Liver (tissue), 8 donors: ENCODE measurements at regions not wholly inside any gene's neighbourhood (a gene's known extent, or its start where the extent isn't known, plus 50 kb on each side); places are given as distances from the start of the nearest gene placed in this dataset.

Experiments used
- DNase-seq: peaks from one replicate; pipeline ENCODE4 v3.0.0-alpha.2; 2017; ENCODE audit warnings: low spot score
- H3K27ac ChIP-seq, 2 donors: one replicate each; pipeline ENCODE4 v1.7.0; 2013; ENCODE audit warnings: inconsistent platforms in 2 of 2, low read length in 2 of 2, control low read depth in 1 of 2, low read depth in 1 of 2, mild to moderate bottlenecking in 1 of 2
- H3K27me3 ChIP-seq, 4 donors: one replicate each; pipeline versions ENCODE4 v1.6.1 to v1.7.0; 2013; ENCODE audit warnings: low read length in 3 of 4, inconsistent platforms in 1 of 4, mild to moderate bottlenecking in 1 of 4, moderate library complexity in 1 of 4; ENCODE audit not compliant: control insufficient read depth in 4 of 4, insufficient read depth in 4 of 4
- H3K36me3 ChIP-seq, 4 donors: one replicate each; pipeline versions ENCODE4 v1.6.1 to v1.7.0; 2013; ENCODE audit warnings: low read length in 3 of 4, mild to moderate bottlenecking in 3 of 4, low read depth in 1 of 4, moderate library complexity in 1 of 4; ENCODE audit not compliant: control insufficient read depth in 4 of 4, insufficient read depth in 3 of 4
- H3K4me1 ChIP-seq, 4 donors: one replicate each; pipeline versions ENCODE4 v1.6.1 to v1.7.0; 2013; ENCODE audit warnings: low read length in 3 of 4, mild to moderate bottlenecking in 3 of 4, moderate library complexity in 1 of 4; ENCODE audit not compliant: control insufficient read depth in 4 of 4, insufficient read depth in 4 of 4
- H3K4me3 ChIP-seq, 3 donors: one replicate each; pipeline versions ENCODE4 v1.6.1 to v1.7.0; 2013; ENCODE audit warnings: low read length in 3 of 3, control low read depth in 1 of 3, low read depth in 1 of 3, mild to moderate bottlenecking in 1 of 3
- H3K9ac ChIP-seq, 2 donors: one replicate each; pipeline ENCODE4 v1.7.0; 2013; ENCODE audit warnings: low read length in 2 of 2, mild to moderate bottlenecking in 2 of 2, moderate library complexity in 2 of 2, control low read depth in 1 of 2, low read depth in 1 of 2
- H3K9me3 ChIP-seq, 4 donors: one replicate each; pipeline versions ENCODE4 v1.6.1 to v1.7.0; 2013; ENCODE audit warnings: low read length in 3 of 4; ENCODE audit not compliant: control insufficient read depth in 4 of 4
- EGR1 ChIP-seq, 2 donors: IDR thresholded peaks; 2 replicates each; pipeline ENCODE4 v1.6.1; 2016 to 2018; ENCODE audit warnings: antibody characterized with exemption in 2 of 2, low read depth in 2 of 2
- FOXA1 ChIP-seq: IDR thresholded peaks from 2 replicates; pipeline ENCODE4 v1.6.1; 2016; ENCODE audit warnings: antibody characterized with exemption
- FOXA2 ChIP-seq: IDR thresholded peaks from 2 replicates; pipeline ENCODE4 v1.6.1; 2016; ENCODE audit warnings: antibody characterized with exemption
- GABPA ChIP-seq, 2 donors: IDR thresholded peaks in 1 of 2; conservative IDR thresholded peaks in 1 of 2; 2 replicates each; pipeline ENCODE4 v1.6.1; 2016; ENCODE audit warnings: antibody characterized with exemption in 2 of 2, mild to moderate bottlenecking in 1 of 2, moderate library complexity in 1 of 2
- HNF4A ChIP-seq, 2 donors: conservative IDR thresholded peaks; 2 replicates each; pipeline ENCODE4 v1.6.1; 2016; ENCODE audit warnings: antibody characterized with exemption in 2 of 2, mild to moderate bottlenecking in 2 of 2
- HNF4G ChIP-seq: IDR thresholded peaks from 2 replicates; pipeline ENCODE4 v1.6.1; 2016; ENCODE audit warnings: antibody characterized with exemption
- JUND ChIP-seq, 2 donors: IDR thresholded peaks; 2 replicates each; pipeline ENCODE4 v1.6.1; 2016; ENCODE audit warnings: antibody characterized with exemption in 2 of 2
- NR2F2 ChIP-seq: IDR thresholded peaks from 2 replicates; pipeline ENCODE4 v1.6.1; 2016; ENCODE audit warnings: antibody characterized with exemption
- RAD21 ChIP-seq, 2 donors: IDR thresholded peaks; 2 replicates each; pipeline ENCODE4 v1.6.1; 2016; ENCODE audit warnings: antibody characterized with exemption in 2 of 2, mild to moderate bottlenecking in 2 of 2
- RXRA ChIP-seq, 2 donors: IDR thresholded peaks; 2 replicates each; pipeline ENCODE4 v1.6.1; 2017 to 2018; ENCODE audit warnings: antibody characterized with exemption in 2 of 2, mild to moderate bottlenecking in 1 of 2
- SP1 ChIP-seq: IDR thresholded peaks from 2 replicates; pipeline ENCODE4 v1.6.1; 2018; ENCODE audit warnings: antibody characterized with exemption, mild to moderate bottlenecking
- TAF1 ChIP-seq: conservative IDR thresholded peaks from 2 replicates; pipeline ENCODE4 v1.6.1; 2016; ENCODE audit warnings: antibody characterized with exemption, mild to moderate bottlenecking
- YY1 ChIP-seq: IDR thresholded peaks from 2 replicates; pipeline ENCODE4 v1.6.1; 2016; ENCODE audit warnings: antibody characterized with exemption, mild to moderate bottlenecking
- ZBTB33 ChIP-seq: IDR thresholded peaks from 2 replicates; pipeline ENCODE4 v1.6.1; 2016; ENCODE audit warnings: antibody characterized with exemption
- WGBS: extraction: QIAGEN DNeasy Blood & Tissue Kit; methylation state at CpG from one replicate; pipeline ENCODE4 v1.1.7; 2013; 5-methylcytosine and 5-hydroxymethylcytosine counted together
- TF ChIP-seq, protein P1 (sequence below): IDR thresholded peaks from 2 replicates; pipeline ENCODE4 v1.6.1; 2016; ENCODE audit warnings: antibody characterized with exemption
- TF ChIP-seq, protein P2 (sequence below): fragments of 150-350 bp; IDR thresholded peaks from 2 replicates; pipeline ENCODE4 v1.5.1; 2017; ENCODE audit warnings: improper control_type of control experiment, low read depth, low read length; ENCODE audit not compliant: missing input control
- TF ChIP-seq, protein P3 (sequence below): IDR thresholded peaks from 2 replicates; pipeline ENCODE4 v1.6.1; 2016; ENCODE audit warnings: antibody characterized with exemption, mild to moderate bottlenecking
- TF ChIP-seq, protein P4 (sequence below): IDR thresholded peaks from 2 replicates; pipeline ENCODE4 v1.6.1; 2016; ENCODE audit warnings: antibody characterized with exemption
- donor health status: healthy.
- donor health status: healthy.
- donor health status: healthy.
- donor health status: healthy.
- donor health status: healthy.

DNA sequence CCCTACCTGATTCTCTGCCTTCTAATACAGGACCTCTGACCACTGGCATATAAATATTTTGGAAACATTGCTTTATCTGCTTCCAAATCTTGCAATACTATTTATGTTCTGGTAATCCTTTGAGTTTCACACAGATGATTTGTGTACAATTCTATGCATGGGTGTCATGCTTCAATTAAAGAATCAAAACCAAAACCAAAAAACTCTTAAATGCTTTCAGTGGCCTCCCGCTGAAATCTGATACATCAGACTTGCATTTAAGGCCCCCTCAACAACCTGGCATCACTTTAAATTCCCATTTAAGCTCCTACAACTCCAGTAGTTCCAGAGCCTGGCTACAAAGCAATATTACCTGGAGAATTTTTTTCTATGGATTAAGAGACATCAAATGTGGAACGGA, 221.7 kb upstream of the NAV3 start:
- no peaks in the 10 kb centered on the region for H3K9me3 ChIP-seq
- no peak overlapping the region for H3K9ac ChIP-seq
- no peaks in the 10 kb centered on the region for H3K36me3 ChIP-seq
- H3K4me1 ChIP-seq: no peaks in the 10 kb centered on the region
- TF ChIP-seq NR2F2 (no peak), FOXA1 (no peak), SP1 (no peak), YY1 (no peak)
- TF ChIP-seq, protein P1, sequence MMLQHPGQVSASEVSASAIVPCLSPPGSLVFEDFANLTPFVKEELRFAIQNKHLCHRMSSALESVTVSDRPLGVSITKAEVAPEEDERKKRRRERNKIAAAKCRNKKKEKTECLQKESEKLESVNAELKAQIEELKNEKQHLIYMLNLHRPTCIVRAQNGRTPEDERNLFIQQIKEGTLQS: no peak
- TF ChIP-seq, protein P2, sequence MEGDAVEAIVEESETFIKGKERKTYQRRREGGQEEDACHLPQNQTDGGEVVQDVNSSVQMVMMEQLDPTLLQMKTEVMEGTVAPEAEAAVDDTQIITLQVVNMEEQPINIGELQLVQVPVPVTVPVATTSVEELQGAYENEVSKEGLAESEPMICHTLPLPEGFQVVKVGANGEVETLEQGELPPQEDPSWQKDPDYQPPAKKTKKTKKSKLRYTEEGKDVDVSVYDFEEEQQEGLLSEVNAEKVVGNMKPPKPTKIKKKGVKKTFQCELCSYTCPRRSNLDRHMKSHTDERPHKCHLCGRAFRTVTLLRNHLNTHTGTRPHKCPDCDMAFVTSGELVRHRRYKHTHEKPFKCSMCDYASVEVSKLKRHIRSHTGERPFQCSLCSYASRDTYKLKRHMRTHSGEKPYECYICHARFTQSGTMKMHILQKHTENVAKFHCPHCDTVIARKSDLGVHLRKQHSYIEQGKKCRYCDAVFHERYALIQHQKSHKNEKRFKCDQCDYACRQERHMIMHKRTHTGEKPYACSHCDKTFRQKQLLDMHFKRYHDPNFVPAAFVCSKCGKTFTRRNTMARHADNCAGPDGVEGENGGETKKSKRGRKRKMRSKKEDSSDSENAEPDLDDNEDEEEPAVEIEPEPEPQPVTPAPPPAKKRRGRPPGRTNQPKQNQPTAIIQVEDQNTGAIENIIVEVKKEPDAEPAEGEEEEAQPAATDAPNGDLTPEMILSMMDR: no peak
- DNase-seq: no peak
- no peaks in the 10 kb centered on the region for H3K27me3 ChIP-seq
- H3K4me3 ChIP-seq: no peak overlapping the region
- WGBS: 91% methylated on average over 2 of the region's 2 CpGs
- no peak overlapping the region for H3K27ac ChIP-seq

- no peaks in the 10 kb centered on the region for H3K36me3 ChIP-seq
- H3K4me3 ChIP-seq: no peak overlapping the region
- H3K9ac ChIP-seq: no peak overlapping the region
- no peaks in the 10 kb centered on the region for H3K9me3 ChIP-seq
- H3K27ac ChIP-seq: no peak overlapping the region
- no peak for TF ChIP-seq HNF4G
- TF ChIP-seq FOXA1: no peak
- TF ChIP-seq GABPA (IDR thresholded peaks at IDR 0.05 in 1 of 2, conservative IDR thresholded peaks at IDR 0.05 in 1 of 2): no peak
- no peak for TF ChIP-seq JUND (IDR thresholded peaks at IDR 0.05)
- TF ChIP-seq EGR1 (IDR thresholded peaks at IDR 0.05; ENCODE audit: low read depth in 2 of 2): no peak
- TF ChIP-seq, protein P2: no peak
- TF ChIP-seq SP1: no peak
- no peak for TF ChIP-seq YY1
- no peak for TF ChIP-seq TAF1
- TF ChIP-seq, protein P1: no peak
- TF ChIP-seq, protein P3, sequence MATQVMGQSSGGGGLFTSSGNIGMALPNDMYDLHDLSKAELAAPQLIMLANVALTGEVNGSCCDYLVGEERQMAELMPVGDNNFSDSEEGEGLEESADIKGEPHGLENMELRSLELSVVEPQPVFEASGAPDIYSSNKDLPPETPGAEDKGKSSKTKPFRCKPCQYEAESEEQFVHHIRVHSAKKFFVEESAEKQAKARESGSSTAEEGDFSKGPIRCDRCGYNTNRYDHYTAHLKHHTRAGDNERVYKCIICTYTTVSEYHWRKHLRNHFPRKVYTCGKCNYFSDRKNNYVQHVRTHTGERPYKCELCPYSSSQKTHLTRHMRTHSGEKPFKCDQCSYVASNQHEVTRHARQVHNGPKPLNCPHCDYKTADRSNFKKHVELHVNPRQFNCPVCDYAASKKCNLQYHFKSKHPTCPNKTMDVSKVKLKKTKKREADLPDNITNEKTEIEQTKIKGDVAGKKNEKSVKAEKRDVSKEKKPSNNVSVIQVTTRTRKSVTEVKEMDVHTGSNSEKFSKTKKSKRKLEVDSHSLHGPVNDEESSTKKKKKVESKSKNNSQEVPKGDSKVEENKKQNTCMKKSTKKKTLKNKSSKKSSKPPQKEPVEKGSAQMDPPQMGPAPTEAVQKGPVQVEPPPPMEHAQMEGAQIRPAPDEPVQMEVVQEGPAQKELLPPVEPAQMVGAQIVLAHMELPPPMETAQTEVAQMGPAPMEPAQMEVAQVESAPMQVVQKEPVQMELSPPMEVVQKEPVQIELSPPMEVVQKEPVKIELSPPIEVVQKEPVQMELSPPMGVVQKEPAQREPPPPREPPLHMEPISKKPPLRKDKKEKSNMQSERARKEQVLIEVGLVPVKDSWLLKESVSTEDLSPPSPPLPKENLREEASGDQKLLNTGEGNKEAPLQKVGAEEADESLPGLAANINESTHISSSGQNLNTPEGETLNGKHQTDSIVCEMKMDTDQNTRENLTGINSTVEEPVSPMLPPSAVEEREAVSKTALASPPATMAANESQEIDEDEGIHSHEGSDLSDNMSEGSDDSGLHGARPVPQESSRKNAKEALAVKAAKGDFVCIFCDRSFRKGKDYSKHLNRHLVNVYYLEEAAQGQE: no peak
- no peak for TF ChIP-seq RAD21 (IDR thresholded peaks at IDR 0.05)
- no peak for TF ChIP-seq ZBTB33
- no peak for TF ChIP-seq NR2F2
- TF ChIP-seq, protein P4, sequence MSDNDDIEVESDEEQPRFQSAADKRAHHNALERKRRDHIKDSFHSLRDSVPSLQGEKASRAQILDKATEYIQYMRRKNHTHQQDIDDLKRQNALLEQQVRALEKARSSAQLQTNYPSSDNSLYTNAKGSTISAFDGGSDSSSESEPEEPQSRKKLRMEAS: no peak
- no peak for TF ChIP-seq FOXA2
- TF ChIP-seq HNF4A (conservative IDR thresholded peaks at IDR 0.05): no peak
- no peak for TF ChIP-seq RXRA (IDR thresholded peaks at IDR 0.05)
- no peaks in the 10 kb centered on the region for H3K27me3 ChIP-seq
- DNase-seq: no peak
- H3K4me1 ChIP-seq: no peaks in the 10 kb centered on the region
Observed at GRCh38 chr12:77608271-77608824, 222.3 kb upstream of the NAV3 start.
